ENCODE measurements at regions not wholly inside any gene's neighbourhood (a gene's known extent, or its start where the extent isn't known, plus 50 kb on each side); places are given as distances from the start of the nearest gene placed in this dataset.

GRCh38 chr10:88108115-88108610, 244.7 kb downstream of the PTEN start:
- DNase-seq (ENCODE audit: low read depth) = peak; percentile 42

DNA sequence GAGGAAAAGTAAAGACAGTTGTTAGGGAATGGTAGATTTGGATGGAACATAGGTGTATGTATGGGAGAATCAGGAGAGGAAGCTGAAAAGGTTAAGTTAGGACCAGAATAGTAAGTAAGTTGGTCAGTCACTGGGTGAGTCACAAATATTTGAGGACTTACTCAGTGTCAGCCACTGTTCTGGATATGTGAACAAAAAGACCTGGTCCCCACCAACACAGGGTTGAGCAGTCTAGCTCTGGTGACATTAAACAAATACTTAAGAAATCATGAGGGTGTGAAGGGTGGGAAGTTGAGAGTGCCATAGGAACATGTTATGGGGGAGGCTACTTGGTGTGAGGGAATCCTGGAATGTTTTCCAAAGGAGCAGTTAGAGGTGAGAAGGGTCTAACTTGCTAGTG, 246.9 kb downstream of the PTEN start:
- peak; percentile 95 for DNase-seq (ENCODE audit: low read depth)

DNA sequence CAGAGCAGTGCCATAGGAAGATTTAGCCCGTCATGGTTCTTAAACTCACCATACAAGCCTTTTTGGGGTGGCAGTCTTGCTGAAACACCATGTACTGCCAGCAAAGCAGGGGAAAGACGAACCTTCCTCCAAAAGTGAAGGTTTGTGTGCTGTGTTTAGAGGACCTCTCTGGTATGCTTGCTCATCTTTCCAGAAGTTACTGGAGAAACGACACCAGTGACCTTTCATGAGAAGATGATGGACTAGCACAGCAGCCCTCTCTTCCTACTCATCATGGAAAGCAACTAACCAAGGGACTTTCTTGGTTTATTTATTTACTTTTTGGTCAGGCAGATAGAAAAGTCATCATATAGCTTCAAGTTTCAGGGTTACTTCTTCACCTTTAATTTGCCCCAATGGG, 247.4 kb downstream of the PTEN start:
- no peak for DNase-seq (ENCODE audit: low read depth)

GRCh38 chr10:88111294-88111693, 247.9 kb downstream of the PTEN start:
- no peak for DNase-seq (ENCODE audit: low read depth)

- DNase-seq (ENCODE audit: low read depth) = no peak
These were observed 249.8 kb downstream of the PTEN start for GRCh38 chr10:88113232-88113631.

DNA sequence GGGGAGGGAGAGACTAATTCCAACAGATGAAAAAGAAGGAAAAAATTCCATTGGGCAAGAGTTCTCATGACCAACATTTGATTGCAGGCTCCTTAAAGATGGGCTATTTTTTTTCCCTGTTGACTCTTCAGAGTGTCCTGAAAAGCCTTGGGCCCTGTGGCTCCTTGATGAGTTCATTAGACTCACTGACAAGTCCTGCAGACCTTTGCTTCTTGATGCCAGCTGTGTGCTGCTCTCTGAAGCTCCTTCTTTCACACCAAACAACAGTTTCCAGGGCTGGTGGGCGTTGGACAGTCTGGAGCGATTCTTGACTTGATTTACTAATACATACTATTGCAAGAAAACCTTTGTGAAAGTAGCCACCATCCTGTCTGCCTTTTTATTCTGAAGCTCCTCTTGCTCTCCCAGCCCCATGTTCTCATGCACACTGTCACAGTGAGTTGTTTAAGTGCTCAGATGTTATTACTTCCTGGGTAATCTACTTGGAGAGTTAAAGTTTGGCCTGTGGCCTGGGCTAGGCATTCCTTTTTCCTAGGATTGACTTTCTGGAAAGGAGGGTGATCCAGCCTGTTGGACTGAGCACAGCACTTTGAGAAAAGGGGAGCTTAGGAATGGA, 250.3 kb downstream of the PTEN start:
- DNase-seq (ENCODE audit: low read depth) = no peak

- DNase-seq (ENCODE audit: low read depth) = no peak
These were observed 250.9 kb downstream of the PTEN start for GRCh38 chr10:88114368-88114767.

GRCh38 chr10:88115407-88115806, 252.0 kb downstream of the PTEN start:
- no peak for DNase-seq (ENCODE audit: low read depth)

GRCh38 chr10:88115968-88116367, 252.5 kb downstream of the PTEN start:
- peak; percentile 35 for DNase-seq (ENCODE audit: low read depth)

- peak; percentile 35 for DNase-seq (ENCODE audit: low read depth)
These were observed 253.1 kb downstream of the PTEN start for GRCh38 chr10:88116481-88116880.

DNA sequence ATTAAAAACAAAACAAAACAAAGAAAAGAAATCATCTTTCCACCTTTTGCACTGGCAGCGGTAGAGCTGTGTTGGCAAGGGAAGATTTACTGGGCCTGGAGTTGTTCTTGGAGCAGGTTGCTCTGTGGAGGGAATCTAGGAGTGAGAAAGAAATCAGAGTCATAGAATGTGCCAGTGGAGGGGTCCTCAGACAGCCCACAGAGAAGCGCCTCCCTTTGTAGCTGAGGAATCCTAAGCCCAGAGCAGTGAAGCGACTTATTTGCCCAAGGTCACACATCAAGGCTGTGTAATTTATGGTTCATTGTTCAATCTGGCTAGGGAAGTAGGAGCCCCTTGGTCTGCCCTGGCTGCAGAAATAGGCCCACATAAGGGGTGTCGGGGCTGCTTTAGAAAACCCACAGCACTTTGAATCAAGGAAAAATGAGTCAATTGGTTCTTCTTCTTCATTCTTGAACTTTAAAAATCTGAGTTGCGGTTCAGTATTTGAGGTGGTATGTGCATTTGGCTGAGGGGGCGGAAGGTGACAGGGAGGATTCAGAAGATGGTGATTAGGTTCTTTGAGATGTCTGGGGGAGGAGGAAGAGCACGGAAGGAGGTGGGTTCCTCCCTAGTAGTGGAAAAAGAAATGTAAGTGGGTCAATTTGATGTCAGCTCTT, 253.7 kb downstream of the PTEN start:
- DNase-seq (ENCODE audit: low read depth) = no peak

- DNase-seq (ENCODE audit: low read depth) = no peak
These were observed 254.6 kb downstream of the PTEN start for GRCh38 chr10:88117869-88118632.

- DNase-seq (ENCODE audit: low read depth) = no peak
These were observed 255.3 kb downstream of the PTEN start for GRCh38 chr10:88118729-88119128.

- DNase-seq (ENCODE audit: low read depth) = no peak
These were observed 255.7 kb downstream of the PTEN start for GRCh38 chr10:88119160-88119559.

GRCh38 chr10:88120075-88120474, 256.6 kb downstream of the PTEN start:
- DNase-seq (ENCODE audit: low read depth) = no peak

DNA sequence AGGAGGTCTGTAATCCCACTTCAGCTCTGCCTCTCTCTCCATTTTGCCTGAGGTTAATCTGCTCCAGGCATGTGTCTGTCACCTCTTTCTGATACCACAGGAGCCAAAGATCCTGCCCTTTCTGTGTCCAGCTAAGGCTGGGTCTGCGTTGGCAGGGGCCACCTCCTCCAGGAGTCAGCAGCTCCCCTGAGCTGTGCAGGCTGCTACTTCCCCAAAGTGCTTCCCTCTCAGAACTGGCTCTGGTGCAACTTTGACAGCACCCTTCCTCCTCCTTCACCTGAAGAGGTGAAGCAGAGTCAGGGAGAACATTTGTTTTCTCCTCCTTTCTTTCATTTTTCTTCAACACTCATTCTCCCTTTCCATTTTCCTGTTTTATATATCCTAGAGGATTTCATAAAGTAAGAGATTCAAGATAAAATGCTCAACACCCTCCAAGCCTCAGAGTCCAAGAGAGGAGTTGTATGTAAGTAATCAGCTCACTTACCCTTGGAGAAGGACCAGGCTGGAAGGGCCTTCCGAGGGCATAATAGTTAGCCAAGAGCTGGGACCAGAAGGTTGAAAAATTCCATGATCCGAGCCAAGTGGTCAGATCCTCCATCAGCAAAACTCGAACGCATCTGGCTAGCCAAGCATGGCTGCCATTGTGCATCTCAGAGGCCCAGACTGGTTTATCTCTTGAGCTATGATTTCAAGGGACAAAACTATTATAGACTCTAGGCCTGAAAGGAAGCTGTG, 257.3 kb downstream of the PTEN start:
- no peak for DNase-seq (ENCODE audit: low read depth)

- no peak for DNase-seq (ENCODE audit: low read depth)
These were observed 257.9 kb downstream of the PTEN start for GRCh38 chr10:88121361-88121760.

- DNase-seq (ENCODE audit: low read depth) = no peak
These were observed 258.7 kb downstream of the PTEN start for GRCh38 chr10:88122145-88122544.

- DNase-seq (ENCODE audit: low read depth) = no peak
These were observed 259.2 kb downstream of the PTEN start for GRCh38 chr10:88122576-88122975.

DNA sequence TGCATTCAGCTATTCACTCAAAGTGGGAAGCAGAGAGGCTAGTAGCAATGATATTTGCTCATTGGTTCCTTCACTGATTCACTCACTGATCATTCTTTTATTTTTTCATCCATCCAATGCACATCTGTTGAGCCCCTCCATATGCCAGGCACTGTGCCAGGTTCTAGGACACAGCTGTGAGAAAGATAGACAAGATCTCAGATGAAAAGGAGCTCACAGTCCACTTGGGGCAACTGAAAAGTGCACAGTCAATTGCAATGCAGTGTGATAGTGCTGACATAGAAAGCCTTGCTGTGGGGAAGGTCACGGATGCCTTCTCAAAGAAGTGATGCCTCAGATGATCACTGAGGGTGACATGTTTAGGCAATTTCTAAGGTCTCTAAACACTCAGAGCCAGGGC, 262.3 kb downstream of the PTEN start:
- no peak for DNase-seq (ENCODE audit: low read depth)

DNA sequence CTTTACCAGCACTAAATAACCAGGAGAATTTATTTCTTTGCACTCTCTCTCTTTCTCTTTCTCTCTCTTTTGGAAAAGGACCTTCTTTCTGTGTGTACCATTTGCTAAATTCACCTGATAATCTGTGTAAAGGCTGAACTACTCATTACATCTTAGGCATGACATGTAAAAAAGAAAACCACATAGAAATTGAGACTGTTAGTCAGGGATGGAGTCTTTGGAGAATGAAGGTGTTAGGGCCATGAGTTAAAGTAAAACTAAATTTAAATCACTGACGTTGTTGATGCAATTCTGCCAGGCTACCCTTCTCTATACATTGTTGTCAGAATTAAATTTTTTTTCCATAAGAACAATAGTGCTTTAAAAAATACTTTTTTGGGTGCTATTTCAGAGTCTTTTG, 263.3 kb downstream of the PTEN start:
- DNase-seq (ENCODE audit: low read depth) = no peak

DNA sequence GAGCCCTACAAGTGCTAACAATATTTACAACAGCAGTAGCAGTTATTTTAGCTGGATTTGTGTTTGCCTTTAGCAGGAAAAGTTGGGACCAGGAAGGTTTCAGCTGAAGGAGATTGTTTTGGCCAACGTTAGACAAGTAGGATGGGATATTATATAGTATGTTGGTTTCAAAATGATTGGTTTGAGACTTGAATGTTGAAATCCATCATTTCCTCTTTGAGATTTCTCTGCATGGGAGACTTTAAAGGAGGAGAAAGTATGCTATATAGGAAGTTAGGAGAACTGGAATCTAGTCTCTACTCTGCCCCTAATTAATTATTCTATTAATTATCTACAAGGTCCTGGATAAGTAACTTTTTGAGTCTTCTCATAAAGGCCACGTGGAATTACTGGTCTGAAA, 263.8 kb downstream of the PTEN start:
- DNase-seq (ENCODE audit: low read depth) = no peak
